HepG2 (cell line): ENCODE measurements at regions not wholly inside any gene's neighbourhood (a gene's known extent, or its start where the extent isn't known, plus 50 kb on each side); places are given as distances from the start of the nearest gene placed in this dataset.

Experiments
- ATAC-seq: fragments of 200-7000 bp; cut with Tn5 transposase; 3 replicates; pipeline ENCODE4 v1.9.1; 2020; ENCODE audit warnings: mild to moderate bottlenecking, moderate library complexity
- BruUV-seq: library from RNA; stranded (reverse); fragments of 400-500 nt; replicated peaks from 2 replicates; lab custom pipeline; 2021; lab: Mats Ljungman, UMichigan
- CTCF ChIA-PET: fragments of 300-600 bp; formaldehyde crosslinking; extraction: SDS; loops from one replicate; lab custom pipeline; 2021; ENCODE audit warnings: low total read pairs, inconsistent platforms, low intra/inter-chr PET ratio; lab: Yijun Ruan, JAX
- POLR2A ChIA-PET: fragments of 350-600 bp; sonication (Branson Sonifier 250); formaldehyde crosslinking; loops from one replicate; lab custom pipeline; 2020; ENCODE audit warnings: antibody characterized with exemption, inconsistent platforms; lab: Yijun Ruan, JAX
- DNase-seq: peaks from one replicate; pipeline ENCODE4 v3.0.0-alpha.2; 2015; ENCODE audit warnings: low spot score
- FAIRE-seq: peaks from 3 replicates; lab custom pipeline; 2011; peaks lifted over from hg19 to GRCh38; lab: Jason Lieb, UNC
- H2AFZ ChIP-seq: one replicate; pipeline ENCODE4 v1.6.1; 2011; ENCODE audit warnings: low read length, inconsistent platforms
- H3K27ac ChIP-seq: fragments of 300-600 bp; 3 replicates; pipeline ENCODE4 v1.8.0; 2011; ENCODE audit warnings: mixed run types, mild to moderate bottlenecking, mixed read lengths, low read length, inconsistent platforms; ENCODE audit not compliant: insufficient read depth; ENCODE audit errors: extremely low read length
- H3K27me3 ChIP-seq, 2 experiments: fragments of 200-600 bp in 1 of 2; 2 replicates in 1 of 2; 3 replicates in 1 of 2; pipeline versions ENCODE4 v1.6.0 to v1.8.0; 2011; ENCODE audit warnings: low read length in 2 of 2, mild to moderate bottlenecking in 2 of 2, moderate library complexity in 2 of 2, inconsistent platforms in 1 of 2; ENCODE audit not compliant: insufficient read depth in 2 of 2, control insufficient read depth in 1 of 2
- H3K36me3 ChIP-seq, 2 experiments: fragments of 200-600 bp in 1 of 2; replicated peaks in 1 of 2; 2 replicates in 1 of 2; 3 replicates in 1 of 2; pipeline versions ENCODE4 v1.5.1 to v1.8.0; 2011; ENCODE audit warnings: low read length in 2 of 2, inconsistent platforms in 1 of 2; ENCODE audit not compliant: insufficient read depth in 2 of 2, control insufficient read depth in 1 of 2
- H3K4me1 ChIP-seq: 2 replicates; pipeline ENCODE4 v1.5.1; 2012; ENCODE audit warnings: low read length, inconsistent platforms; ENCODE audit not compliant: insufficient read depth
- H3K4me2 ChIP-seq: 2 replicates; pipeline ENCODE4 v1.6.0; 2011; ENCODE audit warnings: low read depth, low read length, inconsistent platforms
- H3K4me3 ChIP-seq, 3 experiments: fragments of 200-600 bp in 1 of 3; sonication (generic), shearing (Covaris generic) in 1 of 3; replicated peaks in 1 of 3; 2 replicates each; pipeline ENCODE4 v1.5.1; 2011 to 2016; ENCODE audit warnings: low read length in 3 of 3, inconsistent platforms in 2 of 3, low read depth in 2 of 3, mild to moderate bottlenecking in 2 of 3, control low read depth in 1 of 3, mixed read lengths in 1 of 3; ENCODE audit not compliant: insufficient read depth in 1 of 3
- H3K79me2 ChIP-seq: one replicate; pipeline ENCODE4 v1.6.1; 2011; ENCODE audit warnings: low read length, inconsistent platforms; ENCODE audit not compliant: insufficient read depth
- H3K9ac ChIP-seq: 2 replicates; pipeline ENCODE4 v1.6.0; 2011; ENCODE audit warnings: mild to moderate bottlenecking, low read depth, low read length, inconsistent platforms; ENCODE audit not compliant: insufficient read depth
- H3K9me3 ChIP-seq: 2 replicates; pipeline ENCODE4 v1.5.1; 2012; ENCODE audit warnings: mild to moderate bottlenecking, low read length
- H4K20me1 ChIP-seq: 2 replicates; pipeline ENCODE4 v1.6.0; 2011; ENCODE audit warnings: inconsistent platforms, mild to moderate bottlenecking, low read length, moderate library complexity; ENCODE audit not compliant: insufficient read depth
- NKX3-1 ChIP-seq: sonication (generic); formaldehyde crosslinking; IDR thresholded peaks from 2 replicates; pipeline ENCODE4 v1.5.0; 2020; ENCODE audit warnings: missing genetic modification reagents
- STAT5B ChIP-seq: sonication (generic); formaldehyde crosslinking; IDR thresholded peaks from 2 replicates; pipeline ENCODE4 v1.4.0; 2020; ENCODE audit warnings: missing genetic modification reagents
- TGIF2 ChIP-seq: IDR thresholded peaks from 2 replicates; pipeline ENCODE4 v1.6.1; 2016; ENCODE audit warnings: control low read depth, missing compliant biosample characterization
- ZNF138 ChIP-seq: sonication (generic); formaldehyde crosslinking; IDR thresholded peaks from 2 replicates; pipeline ENCODE4 v1.5.0; 2020; ENCODE audit warnings: mild to moderate bottlenecking, low read depth, missing genetic modification reagents
- ZNF225 ChIP-seq: sonication (generic); formaldehyde crosslinking; IDR thresholded peaks from 2 replicates; pipeline ENCODE4 v1.4.0; 2020; ENCODE audit warnings: mild to moderate bottlenecking, missing genetic modification reagents
- ZNF282 ChIP-seq: fragments of 450-650 bp; IDR thresholded peaks from 2 replicates; pipeline ENCODE4 v1.6.1; 2018; ENCODE audit not compliant: partially characterized antibody
- ZNF883 ChIP-seq: sonication (generic); formaldehyde crosslinking; IDR thresholded peaks from 2 replicates; pipeline ENCODE4 v1.5.1; 2020; ENCODE audit warnings: mild to moderate bottlenecking, missing genetic modification reagents; ENCODE audit errors: not compliant biosample characterization
- ZSCAN12 ChIP-seq: sonication (generic); formaldehyde crosslinking; IDR thresholded peaks from 2 replicates; pipeline ENCODE4 v1.9.0; 2021; ENCODE audit warnings: mild to moderate bottlenecking, missing genetic modification reagents
- WGBS: methylation state at CpG from one replicate; pipeline ENCODE4 v1.1.6; 2017; ENCODE audit warnings: low lambda C conversion rate; 5-methylcytosine and 5-hydroxymethylcytosine counted together
- in situ Hi-C: cut with HindIII; loops from 2 replicates; pipeline ENCODE4 v1.10.0; 2017; ENCODE audit warnings: low pct_unique_long_range_greater_than_20kb; ENCODE audit not compliant: extremely low pct_ligation_motif_present
- intact Hi-C: fragments of 100-400 bp; cut with micrococcal nuclease; formaldehyde crosslinking; loops from one replicate; pipeline ENCODE4 v1.10.0; 2022; ENCODE audit not compliant: unreplicated experiment
- TF ChIP-seq, protein P1 (sequence below): sonication (generic); formaldehyde crosslinking; IDR thresholded peaks from 2 replicates; pipeline ENCODE4 v1.4.0; 2020; ENCODE audit warnings: missing genetic modification reagents
- TF ChIP-seq, protein P2 (sequence below): sonication (generic); formaldehyde crosslinking; IDR thresholded peaks from 2 replicates; pipeline ENCODE4 v1.4.0; 2020; ENCODE audit warnings: mild to moderate bottlenecking, missing genetic modification reagents
- TF ChIP-seq, protein P3 (sequence below): sonication (generic); formaldehyde crosslinking; IDR thresholded peaks from 2 replicates; pipeline ENCODE4 v1.4.0; 2020; ENCODE audit warnings: mild to moderate bottlenecking, missing genetic modification reagents, borderline replicate concordance

DNA sequence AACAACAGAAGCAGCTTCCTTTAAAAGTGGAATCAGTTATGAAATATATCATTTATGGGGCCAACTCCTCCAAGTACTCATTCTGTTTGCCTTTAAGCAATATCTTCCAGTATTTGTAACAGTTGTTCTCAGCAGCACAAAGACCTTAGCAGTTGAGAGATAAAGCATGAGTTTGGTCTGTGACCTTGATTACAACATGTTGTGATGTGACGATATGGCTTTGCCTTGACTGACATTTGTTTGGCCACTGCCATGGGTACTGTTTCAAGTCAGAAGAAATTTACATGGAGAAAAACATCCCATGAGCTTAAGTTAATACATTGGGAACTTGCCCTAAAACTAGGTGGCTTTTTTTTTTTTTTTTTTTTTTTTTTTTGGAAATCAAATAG, 175.1 kb upstream of the KBTBD8 start (continued):
- TF ChIP-seq, protein P1, sequence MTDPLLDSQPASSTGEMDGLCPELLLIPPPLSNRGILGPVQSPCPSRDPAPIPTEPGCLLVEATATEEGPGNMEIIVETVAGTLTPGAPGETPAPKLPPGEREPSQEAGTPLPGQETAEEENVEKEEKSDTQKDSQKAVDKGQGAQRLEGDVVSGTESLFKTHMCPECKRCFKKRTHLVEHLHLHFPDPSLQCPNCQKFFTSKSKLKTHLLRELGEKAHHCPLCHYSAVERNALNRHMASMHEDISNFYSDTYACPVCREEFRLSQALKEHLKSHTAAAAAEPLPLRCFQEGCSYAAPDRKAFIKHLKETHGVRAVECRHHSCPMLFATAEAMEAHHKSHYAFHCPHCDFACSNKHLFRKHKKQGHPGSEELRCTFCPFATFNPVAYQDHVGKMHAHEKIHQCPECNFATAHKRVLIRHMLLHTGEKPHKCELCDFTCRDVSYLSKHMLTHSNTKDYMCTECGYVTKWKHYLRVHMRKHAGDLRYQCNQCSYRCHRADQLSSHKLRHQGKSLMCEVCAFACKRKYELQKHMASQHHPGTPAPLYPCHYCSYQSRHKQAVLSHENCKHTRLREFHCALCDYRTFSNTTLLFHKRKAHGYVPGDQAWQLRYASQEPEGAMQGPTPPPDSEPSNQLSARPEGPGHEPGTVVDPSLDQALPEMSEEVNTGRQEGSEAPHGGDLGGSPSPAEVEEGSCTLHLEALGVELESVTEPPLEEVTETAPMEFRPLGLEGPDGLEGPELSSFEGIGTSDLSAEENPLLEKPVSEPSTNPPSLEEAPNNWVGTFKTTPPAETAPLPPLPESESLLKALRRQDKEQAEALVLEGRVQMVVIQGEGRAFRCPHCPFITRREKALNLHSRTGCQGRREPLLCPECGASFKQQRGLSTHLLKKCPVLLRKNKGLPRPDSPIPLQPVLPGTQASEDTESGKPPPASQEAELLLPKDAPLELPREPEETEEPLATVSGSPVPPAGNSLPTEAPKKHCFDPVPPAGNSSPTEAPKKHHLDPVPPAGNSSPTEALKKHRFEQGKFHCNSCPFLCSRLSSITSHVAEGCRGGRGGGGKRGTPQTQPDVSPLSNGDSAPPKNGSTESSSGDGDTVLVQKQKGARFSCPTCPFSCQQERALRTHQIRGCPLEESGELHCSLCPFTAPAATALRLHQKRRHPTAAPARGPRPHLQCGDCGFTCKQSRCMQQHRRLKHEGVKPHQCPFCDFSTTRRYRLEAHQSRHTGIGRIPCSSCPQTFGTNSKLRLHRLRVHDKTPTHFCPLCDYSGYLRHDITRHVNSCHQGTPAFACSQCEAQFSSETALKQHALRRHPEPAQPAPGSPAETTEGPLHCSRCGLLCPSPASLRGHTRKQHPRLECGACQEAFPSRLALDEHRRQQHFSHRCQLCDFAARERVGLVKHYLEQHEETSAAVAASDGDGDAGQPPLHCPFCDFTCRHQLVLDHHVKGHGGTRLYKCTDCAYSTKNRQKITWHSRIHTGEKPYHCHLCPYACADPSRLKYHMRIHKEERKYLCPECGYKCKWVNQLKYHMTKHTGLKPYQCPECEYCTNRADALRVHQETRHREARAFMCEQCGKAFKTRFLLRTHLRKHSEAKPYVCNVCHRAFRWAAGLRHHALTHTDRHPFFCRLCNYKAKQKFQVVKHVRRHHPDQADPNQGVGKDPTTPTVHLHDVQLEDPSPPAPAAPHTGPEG (CRISPR knock-in tag) = no peak
- no peak for TF ChIP-seq NKX3-1 (CRISPR knock-in tag)

DNA sequence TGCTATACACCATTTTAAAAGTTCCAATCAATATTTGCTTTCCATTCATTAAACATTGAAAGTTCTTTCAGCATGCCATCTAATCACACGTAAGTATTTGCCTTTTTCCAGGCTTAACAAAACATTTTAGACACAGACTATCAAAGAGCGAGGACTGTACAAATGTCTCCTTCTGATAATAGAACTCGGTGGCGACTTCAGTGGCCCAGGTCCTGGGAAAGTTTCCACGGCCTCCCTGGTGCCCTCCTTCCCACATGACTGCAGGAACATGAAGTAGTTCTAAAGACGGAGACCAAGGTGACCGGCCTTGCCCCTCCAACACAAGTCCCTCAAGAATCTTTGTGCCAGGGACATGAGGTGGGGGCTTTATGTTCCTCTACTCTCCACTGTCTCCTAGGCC, 174.6 kb upstream of the KBTBD8 start:
- Histone ChIP-seq H3K4me3 (no peak overlapping the region), H3K9me3 (no peaks in the 10 kb centered on the region), H3K27me3 (peaks cover 0 to 4% of the 10 kb centered on the region in 2 experiments; a peak in 1 of 5 replicates), H3K27ac (no peak overlapping the region), H3K4me1 (peaks cover 62% of the 10 kb centered on the region), H3K4me2 (no peak overlapping the region; the same call in 1 of the 2 replicates), H4K20me1 (no peaks in the 10 kb centered on the region), H3K9ac (no peak overlapping the region), H3K79me2 (no peaks in the 10 kb centered on the region), H2AFZ (no peak overlapping the region), H3K36me3 (no peaks in the 10 kb centered on the region)
- FAIRE-seq (no peak), DNase-seq (no peak), ATAC-seq (no peak)
- ChIA-PET POLR2A (interaction anchor here (1.1 kb wide), 1 partner anchor 14 kb away, joined by 4 read pairs; no protein-coding TSS in a partner anchor), CTCF (interaction anchor here (0.7 to 2.2 kb wide), 3 partner anchors 416 to 570 kb away, joined by 4 to 9 read pairs (median 4); no protein-coding TSS in a partner anchor)
- intact Hi-C loops = loop anchor here (2.0 to 5.0 kb wide), 2 partner anchors 321 to 569 kb away; partner anchors contain the start of gene LRIG1
- WGBS = 30% methylated on average over 7 of the region's 7 CpGs
- in situ Hi-C loops = no loop called here
- BruUV-seq = no TSS peak
- no peak for TF ChIP-seq ZNF225 (CRISPR knock-in tag)
- TF ChIP-seq ZNF138 (CRISPR knock-in tag) = no peak
- TF ChIP-seq TGIF2 = no peak
- no peak for TF ChIP-seq STAT5B (CRISPR knock-in tag)
- TF ChIP-seq, protein P2, sequence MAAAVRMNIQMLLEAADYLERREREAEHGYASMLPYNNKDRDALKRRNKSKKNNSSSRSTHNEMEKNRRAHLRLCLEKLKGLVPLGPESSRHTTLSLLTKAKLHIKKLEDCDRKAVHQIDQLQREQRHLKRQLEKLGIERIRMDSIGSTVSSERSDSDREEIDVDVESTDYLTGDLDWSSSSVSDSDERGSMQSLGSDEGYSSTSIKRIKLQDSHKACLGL (CRISPR knock-in tag) = no peak
- no peak for TF ChIP-seq ZNF883 (CRISPR knock-in tag)
- no peak for TF ChIP-seq ZSCAN12 (CRISPR knock-in tag)
- TF ChIP-seq, protein P3, sequence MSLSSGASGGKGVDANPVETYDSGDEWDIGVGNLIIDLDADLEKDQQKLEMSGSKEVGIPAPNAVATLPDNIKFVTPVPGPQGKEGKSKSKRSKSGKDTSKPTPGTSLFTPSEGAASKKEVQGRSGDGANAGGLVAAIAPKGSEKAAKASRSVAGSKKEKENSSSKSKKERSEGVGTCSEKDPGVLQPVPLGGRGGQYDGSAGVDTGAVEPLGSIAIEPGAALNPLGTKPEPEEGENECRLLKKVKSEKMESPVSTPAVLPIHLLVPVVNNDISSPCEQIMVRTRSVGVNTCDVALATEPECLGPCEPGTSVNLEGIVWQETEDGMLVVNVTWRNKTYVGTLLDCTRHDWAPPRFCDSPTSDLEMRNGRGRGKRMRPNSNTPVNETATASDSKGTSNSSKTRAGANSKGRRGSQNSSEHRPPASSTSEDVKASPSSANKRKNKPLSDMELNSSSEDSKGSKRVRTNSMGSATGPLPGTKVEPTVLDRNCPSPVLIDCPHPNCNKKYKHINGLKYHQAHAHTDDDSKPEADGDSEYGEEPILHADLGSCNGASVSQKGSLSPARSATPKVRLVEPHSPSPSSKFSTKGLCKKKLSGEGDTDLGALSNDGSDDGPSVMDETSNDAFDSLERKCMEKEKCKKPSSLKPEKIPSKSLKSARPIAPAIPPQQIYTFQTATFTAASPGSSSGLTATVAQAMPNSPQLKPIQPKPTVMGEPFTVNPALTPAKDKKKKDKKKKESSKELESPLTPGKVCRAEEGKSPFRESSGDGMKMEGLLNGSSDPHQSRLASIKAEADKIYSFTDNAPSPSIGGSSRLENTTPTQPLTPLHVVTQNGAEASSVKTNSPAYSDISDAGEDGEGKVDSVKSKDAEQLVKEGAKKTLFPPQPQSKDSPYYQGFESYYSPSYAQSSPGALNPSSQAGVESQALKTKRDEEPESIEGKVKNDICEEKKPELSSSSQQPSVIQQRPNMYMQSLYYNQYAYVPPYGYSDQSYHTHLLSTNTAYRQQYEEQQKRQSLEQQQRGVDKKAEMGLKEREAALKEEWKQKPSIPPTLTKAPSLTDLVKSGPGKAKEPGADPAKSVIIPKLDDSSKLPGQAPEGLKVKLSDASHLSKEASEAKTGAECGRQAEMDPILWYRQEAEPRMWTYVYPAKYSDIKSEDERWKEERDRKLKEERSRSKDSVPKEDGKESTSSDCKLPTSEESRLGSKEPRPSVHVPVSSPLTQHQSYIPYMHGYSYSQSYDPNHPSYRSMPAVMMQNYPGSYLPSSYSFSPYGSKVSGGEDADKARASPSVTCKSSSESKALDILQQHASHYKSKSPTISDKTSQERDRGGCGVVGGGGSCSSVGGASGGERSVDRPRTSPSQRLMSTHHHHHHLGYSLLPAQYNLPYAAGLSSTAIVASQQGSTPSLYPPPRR (CRISPR knock-in tag) = no peak
- TF ChIP-seq ZNF282 = no peak
